Neural crest cell (in vitro differentiated cells): ENCODE measurements at regions not wholly inside any gene's neighbourhood (a gene's known extent, or its start where the extent isn't known, plus 50 kb on each side); places are given as distances from the start of the nearest gene placed in this dataset.

ENCODE experiments used
- DNase-seq: peaks from one replicate; pipeline ENCODE4 v3.0.0; 2021; ENCODE audit warnings: low read depth, mixed read lengths, low spot score
- H3K27ac Mint-ChIP-seq: one replicate; pipeline ENCODE4 v1.8.0; 2021; ENCODE audit warnings: mild to moderate bottlenecking, mixed read lengths; ENCODE audit not compliant: unreplicated experiment
- H3K27me3 Mint-ChIP-seq: 2 replicates; pipeline ENCODE4 v1.8.0; 2021; ENCODE audit warnings: low read depth, mild to moderate bottlenecking, mixed read lengths
- H3K36me3 Mint-ChIP-seq: 2 replicates; pipeline ENCODE4 v1.8.0; 2021; ENCODE audit warnings: low read depth, mild to moderate bottlenecking, mixed read lengths
- H3K4me1 Mint-ChIP-seq: 2 replicates; pipeline ENCODE4 v1.8.0; 2021; ENCODE audit warnings: mixed read lengths
- H3K4me3 Mint-ChIP-seq: one replicate; pipeline ENCODE4 v1.8.0; 2021; ENCODE audit warnings: mild to moderate bottlenecking, mixed read lengths
- H3K9me3 Mint-ChIP-seq: 2 replicates; pipeline ENCODE4 v1.8.0; 2021; ENCODE audit warnings: mixed read lengths
- TF ChIP-seq, protein P1 (sequence below): fragments of 200-600 bp; sonication (generic); conservative IDR thresholded peaks from 2 replicates; pipeline ENCODE4 v1.5.0; 2021; ENCODE audit warnings: antibody characterized with exemption, mild to moderate bottlenecking

DNA sequence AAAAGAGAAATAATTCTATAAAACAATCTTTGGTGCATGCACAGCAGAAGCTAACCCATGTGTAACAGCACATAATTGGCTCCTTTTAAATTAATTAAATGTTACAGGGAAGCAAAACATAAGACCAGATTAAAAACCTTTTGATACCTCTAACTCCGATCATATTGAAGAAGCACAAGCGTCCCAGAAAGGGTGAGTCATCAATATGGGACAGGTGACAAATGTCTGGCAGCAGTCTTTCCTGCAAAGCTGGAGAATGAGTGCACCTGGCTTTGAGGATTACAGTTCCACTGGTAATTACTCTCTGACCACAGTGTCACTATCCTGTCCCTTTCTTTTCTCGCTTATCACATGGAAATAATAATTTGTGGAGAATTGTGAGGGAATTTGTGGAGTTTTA lies 94.6 kb downstream of the FAM9B start:
- TF ChIP-seq, protein P1, sequence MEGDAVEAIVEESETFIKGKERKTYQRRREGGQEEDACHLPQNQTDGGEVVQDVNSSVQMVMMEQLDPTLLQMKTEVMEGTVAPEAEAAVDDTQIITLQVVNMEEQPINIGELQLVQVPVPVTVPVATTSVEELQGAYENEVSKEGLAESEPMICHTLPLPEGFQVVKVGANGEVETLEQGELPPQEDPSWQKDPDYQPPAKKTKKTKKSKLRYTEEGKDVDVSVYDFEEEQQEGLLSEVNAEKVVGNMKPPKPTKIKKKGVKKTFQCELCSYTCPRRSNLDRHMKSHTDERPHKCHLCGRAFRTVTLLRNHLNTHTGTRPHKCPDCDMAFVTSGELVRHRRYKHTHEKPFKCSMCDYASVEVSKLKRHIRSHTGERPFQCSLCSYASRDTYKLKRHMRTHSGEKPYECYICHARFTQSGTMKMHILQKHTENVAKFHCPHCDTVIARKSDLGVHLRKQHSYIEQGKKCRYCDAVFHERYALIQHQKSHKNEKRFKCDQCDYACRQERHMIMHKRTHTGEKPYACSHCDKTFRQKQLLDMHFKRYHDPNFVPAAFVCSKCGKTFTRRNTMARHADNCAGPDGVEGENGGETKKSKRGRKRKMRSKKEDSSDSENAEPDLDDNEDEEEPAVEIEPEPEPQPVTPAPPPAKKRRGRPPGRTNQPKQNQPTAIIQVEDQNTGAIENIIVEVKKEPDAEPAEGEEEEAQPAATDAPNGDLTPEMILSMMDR: no peak
- H3K4me1 Mint-ChIP-seq: peaks cover 3% of the 10 kb centered on the region
- no peak overlapping the region for H3K27ac Mint-ChIP-seq
- no peaks in the 10 kb centered on the region for H3K27me3 Mint-ChIP-seq
- no peak for DNase-seq
- H3K9me3 Mint-ChIP-seq: peaks cover 14% of the 10 kb centered on the region
- peaks cover 8% of the 10 kb centered on the region for H3K36me3 Mint-ChIP-seq
- no peak overlapping the region for H3K4me3 Mint-ChIP-seq

DNA sequence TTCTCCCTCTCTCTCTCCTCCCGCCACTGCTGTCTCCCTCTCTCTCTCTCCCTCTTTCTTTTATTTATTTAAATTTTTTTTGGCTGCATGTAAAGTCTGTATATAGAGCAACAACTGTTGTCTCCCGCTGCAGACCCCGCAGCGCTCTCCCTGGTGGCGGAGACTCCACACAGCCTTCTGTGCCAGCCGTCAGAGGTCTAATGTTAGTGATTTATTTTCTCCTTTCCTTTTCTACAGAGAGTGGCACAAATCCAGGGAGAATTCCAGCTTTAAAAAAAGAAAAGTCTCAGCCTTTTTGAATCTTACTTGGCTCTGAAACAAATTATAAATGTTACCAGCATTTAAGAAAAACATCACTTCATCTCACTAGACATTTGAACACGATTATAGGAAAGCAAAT lies 106.2 kb downstream of the FAM9B start:
- Mint-ChIP-seq H3K27me3 (no peaks in the 10 kb centered on the region), H3K4me1 (no peaks in the 10 kb centered on the region), H3K4me3 (no peak overlapping the region), H3K27ac (no peak overlapping the region), H3K9me3 (peaks cover 13% of the 10 kb centered on the region), H3K36me3 (no peaks in the 10 kb centered on the region)
- no peak for DNase-seq
- TF ChIP-seq, protein P1: no peak

DNA sequence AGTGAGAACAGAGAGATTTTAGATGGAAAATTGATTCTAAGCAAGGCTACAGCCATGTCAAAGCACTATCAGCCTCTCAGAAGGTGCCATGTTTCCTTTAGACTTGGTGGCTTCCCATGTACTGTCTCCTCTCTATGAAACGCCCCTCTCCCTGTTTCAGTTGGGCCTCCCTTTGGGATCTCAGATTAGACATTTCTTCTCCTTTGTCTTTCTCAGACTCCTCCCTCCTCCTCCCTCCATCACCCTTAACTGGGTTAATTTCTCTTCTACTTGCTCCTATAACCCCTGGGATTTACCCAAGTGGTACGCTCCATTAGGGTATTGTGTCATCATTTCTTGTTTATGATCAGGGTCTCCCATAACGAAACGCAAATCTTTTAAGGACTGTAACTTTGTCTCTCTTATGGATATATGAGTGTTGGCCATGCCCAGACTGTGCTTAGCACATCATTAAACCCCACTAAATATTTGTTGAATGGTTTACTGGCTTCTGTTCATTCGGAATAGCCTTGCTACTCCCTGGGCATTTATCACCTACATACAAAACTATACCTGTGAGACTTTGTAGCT lies 106.8 kb downstream of the FAM9B start:
- Mint-ChIP-seq H3K9me3 (peaks cover 13% of the 10 kb centered on the region), H3K27ac (no peak overlapping the region), H3K27me3 (no peaks in the 10 kb centered on the region), H3K36me3 (no peaks in the 10 kb centered on the region), H3K4me1 (no peaks in the 10 kb centered on the region), H3K4me3 (no peak overlapping the region)
- DNase-seq: no peak
- TF ChIP-seq, protein P1: no peak

DNA sequence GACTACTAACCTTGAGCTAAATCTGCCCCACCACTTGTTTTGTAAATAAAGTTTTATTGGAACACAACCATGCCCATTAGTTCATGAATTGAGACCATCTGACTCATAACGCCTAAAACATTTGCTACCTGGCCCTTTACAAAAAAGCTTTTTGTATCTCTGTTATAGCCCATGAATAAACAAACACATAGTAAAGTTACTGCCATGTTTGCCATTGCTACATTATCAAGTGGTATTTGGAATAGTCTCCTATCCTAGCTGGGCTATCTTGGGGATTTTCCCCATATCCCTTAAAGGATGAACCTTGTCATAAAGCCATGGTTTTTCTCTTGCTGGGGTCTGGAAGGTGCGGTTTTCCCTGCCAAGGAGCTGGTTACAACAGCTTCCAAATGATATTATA lies 112.3 kb downstream of the FAM9B start:
- H3K9me3 Mint-ChIP-seq: peaks cover 6% of the 10 kb centered on the region
- no peak for DNase-seq
- no peaks in the 10 kb centered on the region for H3K36me3 Mint-ChIP-seq
- no peaks in the 10 kb centered on the region for H3K4me1 Mint-ChIP-seq
- TF ChIP-seq, protein P1: no peak
- H3K4me3 Mint-ChIP-seq: no peak overlapping the region
- no peak overlapping the region for H3K27ac Mint-ChIP-seq
- no peaks in the 10 kb centered on the region for H3K27me3 Mint-ChIP-seq

DNA sequence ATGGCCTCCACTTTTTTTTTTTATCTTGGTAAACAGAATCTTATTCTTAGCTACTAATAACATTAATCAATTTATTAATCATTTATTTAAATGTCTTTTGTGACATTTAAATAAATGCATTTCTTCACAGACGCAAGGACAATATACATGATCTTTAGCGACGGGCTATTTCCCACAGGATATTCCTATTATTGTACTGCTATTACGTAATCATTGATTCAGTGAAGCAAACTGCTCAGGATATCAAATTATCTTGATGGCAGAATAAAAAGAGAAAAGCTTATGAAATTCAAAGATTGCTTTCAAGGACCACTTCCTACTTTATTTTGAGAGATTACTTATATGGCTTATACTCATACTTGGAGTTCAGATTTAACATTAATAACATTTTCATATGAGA lies 114.1 kb downstream of the FAM9B start:
- H3K27me3 Mint-ChIP-seq: no peaks in the 10 kb centered on the region
- H3K27ac Mint-ChIP-seq: no peak overlapping the region
- peaks cover 6% of the 10 kb centered on the region for H3K9me3 Mint-ChIP-seq
- no peak for DNase-seq
- H3K4me1 Mint-ChIP-seq: no peaks in the 10 kb centered on the region
- H3K36me3 Mint-ChIP-seq: no peaks in the 10 kb centered on the region
- no peak overlapping the region for H3K4me3 Mint-ChIP-seq
- TF ChIP-seq, protein P1: no peak

DNA sequence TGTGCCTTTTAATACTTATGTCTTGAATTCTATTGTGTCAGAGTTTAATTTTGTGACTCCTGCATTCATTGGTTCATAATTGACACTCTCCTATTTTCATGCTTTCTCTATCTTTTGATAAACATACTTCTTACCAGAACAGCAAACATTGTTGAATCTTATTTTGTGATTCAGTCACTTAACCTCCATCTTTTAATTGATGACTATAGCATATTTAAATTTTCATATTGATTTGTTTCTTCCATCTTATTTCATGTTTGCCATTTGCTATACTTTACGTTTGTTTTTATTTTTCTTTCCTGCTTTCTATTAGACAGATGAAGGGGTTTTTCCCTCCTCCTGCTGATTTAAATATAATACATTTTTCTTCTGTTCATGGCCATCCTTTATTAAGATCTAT lies 115.5 kb upstream of the FAM9A start:
- peaks cover 4% of the 10 kb centered on the region for H3K9me3 Mint-ChIP-seq
- H3K27ac Mint-ChIP-seq: no peak overlapping the region
- H3K4me1 Mint-ChIP-seq: no peaks in the 10 kb centered on the region
- no peak overlapping the region for H3K4me3 Mint-ChIP-seq
- H3K27me3 Mint-ChIP-seq: no peaks in the 10 kb centered on the region
- DNase-seq: no peak
- TF ChIP-seq, protein P1: no peak
- H3K36me3 Mint-ChIP-seq: no peaks in the 10 kb centered on the region
